K562 (cell line): ENCODE measurements at regions not wholly inside any gene's neighbourhood (a gene's known extent, or its start where the extent isn't known, plus 50 kb on each side); places are given as distances from the start of the nearest gene placed in this dataset.

Experiments
- ATAC-seq: fragments of 200-7000 bp; cut with Tn5 transposase; 3 replicates; pipeline ENCODE4 v1.9.1; 2020; ENCODE audit warnings: moderate library complexity
- BruUV-seq: library from RNA; stranded (reverse); fragments of 400-500 nt; replicated peaks from 2 replicates; lab custom pipeline; 2021; lab: Mats Ljungman, UMichigan
- CTCF ChIA-PET: fragments of 300-600 bp; formaldehyde crosslinking; extraction: SDS; loops from one replicate; lab custom pipeline; 2021; ENCODE audit warnings: low intra/inter-chr PET ratio; lab: Yijun Ruan, JAX
- POLR2A ChIA-PET: fragments of 300-600, 350-650 bp; sonication (Branson Sonifier 250); formaldehyde crosslinking; extraction: SDS; loops from one replicate; lab custom pipeline; 2021; ENCODE audit warnings: antibody characterized with exemption, inconsistent platforms; lab: Yijun Ruan, JAX
- DNase-seq, 4 experiments: peaks; one replicate each; pipeline versions ENCODE4 v3.0.0 to v3.0.0-alpha.2; 2011 to 2018; ENCODE audit warnings: low spot score in 3 of 4, mixed read lengths in 3 of 4; ENCODE audit errors: extremely low read depth in 1 of 4
- FAIRE-seq: peaks from 2 replicates; lab custom pipeline; 2011; peaks lifted over from hg19 to GRCh38; lab: Jason Lieb, UNC
- H2AFZ ChIP-seq: 2 replicates; pipeline ENCODE4 v1.6.0; 2011; ENCODE audit warnings: low read depth, low read length, control low read depth, inconsistent platforms
- H3K27ac ChIP-seq: fragments of 200-600 bp; 3 replicates; pipeline ENCODE4 v1.8.0; 2011; ENCODE audit warnings: low read depth, mild to moderate bottlenecking, control low read depth, inconsistent platforms, low read length, moderate library complexity, mixed read lengths; ENCODE audit errors: extremely low read depth
- H3K27me3 ChIP-seq, 2 experiments: fragments of 300-600 bp in 1 of 2; 2 replicates in 1 of 2; 3 replicates in 1 of 2; pipeline versions ENCODE4 v1.6.0 to v1.8.0; 2011; ENCODE audit warnings: inconsistent platforms in 2 of 2, low read length in 2 of 2, mild to moderate bottlenecking in 1 of 2, mixed read lengths in 1 of 2, moderate library complexity in 1 of 2; ENCODE audit not compliant: control insufficient read depth in 2 of 2, insufficient read depth in 2 of 2
- H3K36me3 ChIP-seq: fragments of 300-600 bp; 3 replicates; pipeline ENCODE4 v1.8.0; 2011; ENCODE audit warnings: mild to moderate bottlenecking, low read length, inconsistent platforms; ENCODE audit not compliant: control insufficient read depth, insufficient read depth
- H3K4me1 ChIP-seq, 2 experiments: fragments of 200-600 bp in 1 of 2; replicated peaks in 1 of 2; 2 replicates in 1 of 2; 3 replicates in 1 of 2; pipeline versions ENCODE4 v1.5.1 to v1.8.0; 2011; ENCODE audit warnings: inconsistent platforms in 2 of 2, low read length in 2 of 2, mild to moderate bottlenecking in 1 of 2, mixed read lengths in 1 of 2, moderate library complexity in 1 of 2; ENCODE audit not compliant: control insufficient read depth in 2 of 2, insufficient read depth in 2 of 2
- H3K4me2 ChIP-seq: 2 replicates; pipeline ENCODE4 v1.6.1; 2011; ENCODE audit warnings: low read length, control low read depth, inconsistent platforms, mixed read lengths; ENCODE audit not compliant: insufficient read depth
- H3K4me3 ChIP-seq: fragments of 200-600 bp; sonication (generic), shearing (Covaris generic); 2 replicates; pipeline ENCODE4 v1.5.1; 2016; ENCODE audit warnings: control low read depth, inconsistent platforms
- H3K79me2 ChIP-seq: fragments of 200-600 bp; 3 replicates; pipeline ENCODE4 v1.8.0; 2011; ENCODE audit warnings: low read length, inconsistent platforms; ENCODE audit not compliant: control insufficient read depth, insufficient read depth
- H3K9ac ChIP-seq, 2 experiments: 2 replicates each; pipeline versions ENCODE4 v1.6.0 to v1.6.1; 2011; ENCODE audit warnings: low read depth in 2 of 2, low read length in 2 of 2, control low read depth in 1 of 2, inconsistent platforms in 1 of 2, mild to moderate bottlenecking in 1 of 2, mixed read lengths in 1 of 2; ENCODE audit not compliant: insufficient read depth in 1 of 2
- H3K9me1 ChIP-seq: one replicate; pipeline ENCODE4 v1.6.0; 2011; ENCODE audit warnings: inconsistent platforms, mild to moderate bottlenecking, low read length, moderate library complexity; ENCODE audit not compliant: control insufficient read depth, insufficient read depth
- H3K9me3 ChIP-seq: replicated peaks from 2 replicates; pipeline ENCODE4 v1.5.1; 2011; ENCODE audit warnings: low read depth, low read length, inconsistent platforms; ENCODE audit not compliant: control insufficient read depth, insufficient read depth
- H4K20me1 ChIP-seq: replicated peaks from 2 replicates; pipeline ENCODE4 v1.6.1; 2011; ENCODE audit warnings: low read length, inconsistent platforms, mixed read lengths; ENCODE audit not compliant: control insufficient read depth, insufficient read depth
- BRD9 ChIP-seq: fragments of 450-650 bp; IDR thresholded peaks from 2 replicates; pipeline ENCODE4 v1.6.1; 2018; ENCODE audit warnings: low read depth; ENCODE audit not compliant: partially characterized antibody
- CTBP1 ChIP-seq: fragments of 450-650 bp; IDR thresholded peaks from 2 replicates; pipeline ENCODE4 v1.6.1; 2016; ENCODE audit warnings: borderline replicate concordance
- FOXJ3 ChIP-seq: sonication (generic); formaldehyde crosslinking; IDR thresholded peaks from 2 replicates; pipeline ENCODE4 v1.4.0; 2020; ENCODE audit warnings: mild to moderate bottlenecking, missing genetic modification reagents
- ILF3 ChIP-seq: fragments of 450-650 bp; IDR thresholded peaks from 2 replicates; pipeline ENCODE4 v1.6.1; 2018; ENCODE audit warnings: antibody characterized with exemption, mild to moderate bottlenecking, moderate library complexity, borderline replicate concordance
- KDM5B ChIP-seq: fragments of 200-600 bp; sonication (generic); IDR thresholded peaks from 2 replicates; pipeline ENCODE4 v1.6.1; 2012; ENCODE audit warnings: low read depth, mild to moderate bottlenecking, moderate library complexity, low read length, control low read depth, inconsistent platforms; ENCODE audit not compliant: insufficient replicate concordance
- NFIX ChIP-seq: fragments of 250-450 bp; sonication (Bioruptor Pico); IDR thresholded peaks from 2 replicates; pipeline ENCODE4 v1.4.0; 2020; ENCODE audit warnings: low read depth, mild to moderate bottlenecking, moderate library complexity
- PPARD ChIP-seq: fragments of 250-450 bp; sonication (Bioruptor Pico); IDR thresholded peaks from 2 replicates; pipeline ENCODE4 v1.8.0; 2022; ENCODE audit warnings: inconsistent platforms, mild to moderate bottlenecking, moderate library complexity
- RBM15 ChIP-seq: fragments of 200-400 bp; formaldehyde crosslinking; IDR thresholded peaks from 2 replicates; pipeline ENCODE4 v1.6.1; 2018; ENCODE audit warnings: mild to moderate bottlenecking, low read length, moderate library complexity; ENCODE audit not compliant: insufficient read depth
- U2AF1 ChIP-seq: fragments of 200-400 bp; formaldehyde crosslinking; optimal IDR thresholded peaks from 2 replicates; pipeline ENCODE3; 2017; ENCODE audit warnings: mild to moderate bottlenecking, low read depth, low read length, moderate library complexity
- YY1 ChIP-seq, 3 experiments: IDR thresholded peaks; 2 replicates each; pipeline ENCODE4 v1.6.1; 2011; ENCODE audit warnings: low read length in 2 of 3, mild to moderate bottlenecking in 2 of 3, moderate library complexity in 2 of 3, borderline replicate concordance in 1 of 3, control low read depth in 1 of 3, low read depth in 1 of 3; ENCODE audit not compliant: insufficient read depth in 3 of 3, insufficient replicate concordance in 2 of 3, control insufficient read depth in 1 of 3, insufficient read length in 1 of 3; ENCODE audit errors: extremely low read depth in 1 of 3
- ZKSCAN3 ChIP-seq: fragments of 250-450 bp; sonication (Bioruptor Pico); IDR thresholded peaks from 2 replicates; pipeline ENCODE4 v1.4.0; 2020
- ZNF184 ChIP-seq: sonication (generic); formaldehyde crosslinking; IDR thresholded peaks from 2 replicates; pipeline ENCODE4 v1.5.0; 2020; ENCODE audit warnings: missing genetic modification reagents
- ZNF699 ChIP-seq: fragments of 250-450 bp; sonication (Bioruptor Pico); IDR thresholded peaks from 2 replicates; pipeline ENCODE4 v1.8.0; 2021; ENCODE audit warnings: mild to moderate bottlenecking, moderate library complexity; ENCODE audit not compliant: insufficient replicate concordance
- ZNF766 ChIP-seq: fragments of 200-800 bp; sonication (Bioruptor generic); conservative IDR thresholded peaks from 2 replicates; pipeline ENCODE4 v1.6.1; 2016; ENCODE audit warnings: missing genetic modification characterization, missing compliant biosample characterization
- WGBS: fragments of 100-300 bp; shearing (Covaris generic); methylation state at CpG from one replicate; pipeline ENCODE4 v1.1.6; 2016; ENCODE audit warnings: low coverage, mixed read lengths; ENCODE audit not compliant: insufficient coverage; ENCODE audit errors: missing lambda C conversion rate; 5-methylcytosine and 5-hydroxymethylcytosine counted together
- in situ Hi-C: fragments of 300-500 bp; cut with MboI; formaldehyde crosslinking; loops from 4 replicates; pipeline ENCODE4 v1.15.0; 2018; ENCODE audit warnings: inconsistent platforms, mixed read lengths
- intact Hi-C: fragments of 100-400 bp; cut with micrococcal nuclease; formaldehyde crosslinking; loops from 2 replicates; pipeline ENCODE4 v1.14.2; 2022
- TF ChIP-seq, protein P1 (sequence below), 2 experiments: fragments of 450-650 bp in 1 of 2; sonication (generic) in 1 of 2; formaldehyde crosslinking in 1 of 2; IDR thresholded peaks in 1 of 2; conservative IDR thresholded peaks in 1 of 2; 2 replicates each; pipeline versions ENCODE4 v1.6.1 to v1.8.1; 2016 to 2023; ENCODE audit warnings: mild to moderate bottlenecking in 2 of 2, moderate library complexity in 2 of 2, inconsistent platforms in 1 of 2, missing genetic modification reagents in 1 of 2
- TF ChIP-seq, protein P2 (sequence below): fragments of 250-450 bp; sonication (Bioruptor Pico); IDR thresholded peaks from 2 replicates; pipeline ENCODE4 v1.4.0; 2020; ENCODE audit warnings: borderline replicate concordance

- TF ChIP-seq, protein P1, sequence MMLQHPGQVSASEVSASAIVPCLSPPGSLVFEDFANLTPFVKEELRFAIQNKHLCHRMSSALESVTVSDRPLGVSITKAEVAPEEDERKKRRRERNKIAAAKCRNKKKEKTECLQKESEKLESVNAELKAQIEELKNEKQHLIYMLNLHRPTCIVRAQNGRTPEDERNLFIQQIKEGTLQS (IDR thresholded peaks at IDR 0.05), result peak; percentile 79
- TF ChIP-seq, protein P1 (CRISPR knock-in tag; conservative IDR thresholded peaks at IDR 0.05), result no peak
Measured at GRCh38 chr9:129285382-129285781, 107.3 kb upstream of the IER5L start (continued).

DNA sequence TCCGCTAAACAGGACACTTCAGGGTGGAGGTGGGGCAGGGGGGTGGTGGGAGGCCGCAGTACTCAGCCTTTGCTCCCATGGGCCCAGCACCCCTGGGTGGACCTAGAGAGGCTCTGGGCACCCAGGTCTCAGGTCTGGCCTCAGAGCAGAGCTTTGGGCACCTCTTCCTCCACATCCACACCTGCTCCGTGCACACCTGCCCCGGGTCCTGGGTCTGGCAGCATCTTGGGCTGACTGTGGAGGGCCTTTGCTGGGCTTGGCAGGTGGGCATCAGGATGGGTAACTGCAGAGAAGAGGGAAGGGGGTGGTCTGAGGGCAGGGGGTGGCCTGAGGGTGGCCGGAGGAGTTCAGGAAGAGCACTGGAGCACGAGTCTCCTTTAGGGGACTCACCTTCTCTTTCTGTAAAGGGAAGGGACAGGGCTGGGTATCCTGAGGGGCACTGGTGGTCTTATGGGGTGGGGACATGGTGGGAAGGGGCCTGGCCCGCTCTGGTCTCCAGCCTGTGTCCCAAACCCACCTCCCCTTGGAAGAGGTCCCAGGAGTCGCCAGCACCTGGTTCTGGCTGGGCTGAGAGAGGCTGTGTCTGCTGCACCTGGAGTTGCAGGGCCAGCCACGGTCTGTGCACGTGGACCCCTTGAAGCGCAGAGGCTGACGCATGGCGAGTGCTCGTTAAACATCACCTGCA lies 106.7 kb upstream of the IER5L start:
- H4K20me1 ChIP-seq, result 0 out of 2 replicates have a peak, but pooled peaks cover 2% of the 10 kb centered on the region
- BruUV-seq, result no TSS peak
- H3K4me2 ChIP-seq, result no peak overlapping the region
- no peaks in the 10 kb centered on the region for H3K36me3 ChIP-seq
- peaks cover 0 to 33% of the 10 kb centered on the region in 2 experiments; a peak in 3 of 5 replicates for H3K4me1 ChIP-seq
- FAIRE-seq, result no peak
- ChIA-PET CTCF (no interaction called here), POLR2A (no interaction called here)
- H3K9me1 ChIP-seq, result no peaks in the 10 kb centered on the region
- H3K79me2 ChIP-seq, result no peaks in the 10 kb centered on the region
- no peak for ATAC-seq
- WGBS, result 45% methylated on average over 11 of the region's 14 CpGs
- H3K9ac ChIP-seq, result no peak overlapping the region
- no peaks in the 10 kb centered on the region for H3K9me3 ChIP-seq
- no peak overlapping the region for H3K4me3 ChIP-seq
- no peak overlapping the region for H3K27ac ChIP-seq
- in situ Hi-C loops, result no loop called here
- no peaks in the 10 kb centered on the region for H3K27me3 ChIP-seq
- intact Hi-C loops, result no loop called here
- DNase-seq, result peak in 1 of 4 experiments; percentile 4
- H2AFZ ChIP-seq, result no peak overlapping the region
- no peak for TF ChIP-seq U2AF1
- TF ChIP-seq RBM15, result no peak
- TF ChIP-seq ZNF184 (CRISPR knock-in tag), result no peak
- no peak for TF ChIP-seq ZNF766
- TF ChIP-seq YY1 (IDR thresholded peaks at IDR 0.05; ENCODE audit: borderline replicate concordance in 1 of 3, control insufficient read depth in 1 of 3, extremely low read depth in 1 of 3, insufficient read depth in 3 of 3, insufficient read length in 1 of 3, insufficient replicate concordance in 2 of 3, low read depth in 1 of 3, low read length in 2 of 3), result no peak
- TF ChIP-seq NFIX (CRISPR knock-in tag), result no peak
- TF ChIP-seq ZNF699 (CRISPR knock-in tag), result no peak
- TF ChIP-seq BRD9, result no peak
- TF ChIP-seq ILF3, result no peak
- TF ChIP-seq, protein P2, sequence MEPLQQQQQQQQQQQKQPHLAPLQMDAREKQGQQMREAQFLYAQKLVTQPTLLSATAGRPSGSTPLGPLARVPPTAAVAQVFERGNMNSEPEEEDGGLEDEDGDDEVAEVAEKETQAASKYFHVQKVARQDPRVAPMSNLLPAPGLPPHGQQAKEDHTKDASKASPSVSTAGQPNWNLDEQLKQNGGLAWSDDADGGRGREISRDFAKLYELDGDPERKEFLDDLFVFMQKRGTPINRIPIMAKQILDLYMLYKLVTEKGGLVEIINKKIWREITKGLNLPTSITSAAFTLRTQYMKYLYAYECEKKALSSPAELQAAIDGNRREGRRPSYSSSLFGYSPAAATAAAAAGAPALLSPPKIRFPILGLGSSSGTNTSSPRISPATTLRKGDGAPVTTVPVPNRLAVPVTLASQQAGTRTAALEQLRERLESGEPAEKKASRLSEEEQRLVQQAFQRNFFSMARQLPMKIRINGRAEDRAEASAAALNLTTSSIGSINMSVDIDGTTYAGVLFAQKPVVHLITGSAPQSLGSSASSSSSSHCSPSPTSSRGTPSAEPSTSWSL, result no peak
- no peak for TF ChIP-seq CTBP1
- TF ChIP-seq KDM5B, result no peak
- TF ChIP-seq PPARD, result no peak
- no peak for TF ChIP-seq ZKSCAN3 (CRISPR knock-in tag)
- no peak for TF ChIP-seq FOXJ3 (CRISPR knock-in tag)
